DND-41 (cell line): ENCODE measurements at regions not wholly inside any gene's neighbourhood (a gene's known extent, or its start where the extent isn't known, plus 50 kb on each side); places are given as distances from the start of the nearest gene placed in this dataset.

ENCODE experiments used
- CTCF ChIP-seq: IDR thresholded peaks from 2 replicates; pipeline ENCODE4 v1.5.1; 2012; ENCODE audit warnings: borderline replicate concordance, low read length, moderate library complexity, mild to moderate bottlenecking; ENCODE audit not compliant: poor library complexity, severe bottlenecking; ENCODE audit errors: extremely low read depth
- EZH2 ChIP-seq: IDR thresholded peaks from 3 replicates; pipeline ENCODE4 v1.6.1; 2012; ENCODE audit warnings: borderline replicate concordance, low read depth, mild to moderate bottlenecking, moderate library complexity, low read length, inconsistent platforms; ENCODE audit not compliant: severe bottlenecking

GRCh38 chr2:220163486-220163885 lies 536.1 kb downstream of the SLC4A3 start:
- TF ChIP-seq EZH2 (no peak), CTCF (no peak)
